Body of pancreas (tissue), 4 donors: ENCODE measurements at regions not wholly inside any gene's neighbourhood (a gene's known extent, or its start where the extent isn't known, plus 50 kb on each side); places are given as distances from the start of the nearest gene placed in this dataset.

Experiments
- POLR2A ChIP-seq, 3 donors: fragments of 450-650 bp; IDR thresholded peaks; one replicate each; pipeline ENCODE4 v1.6.1; 2016; ENCODE audit warnings: antibody characterized with exemption in 3 of 3, mild to moderate bottlenecking in 2 of 3
- TF ChIP-seq, protein P1 (sequence below), 7 experiments: fragments of 450-650 bp in 4 of 7; fragments of 200-600 bp in 3 of 7; sonication (generic) in 3 of 7; IDR thresholded peaks; one replicate each; pipeline ENCODE4 v1.5.1; 2016 to 2019; ENCODE audit warnings: antibody characterized with exemption in 7 of 7

DNA sequence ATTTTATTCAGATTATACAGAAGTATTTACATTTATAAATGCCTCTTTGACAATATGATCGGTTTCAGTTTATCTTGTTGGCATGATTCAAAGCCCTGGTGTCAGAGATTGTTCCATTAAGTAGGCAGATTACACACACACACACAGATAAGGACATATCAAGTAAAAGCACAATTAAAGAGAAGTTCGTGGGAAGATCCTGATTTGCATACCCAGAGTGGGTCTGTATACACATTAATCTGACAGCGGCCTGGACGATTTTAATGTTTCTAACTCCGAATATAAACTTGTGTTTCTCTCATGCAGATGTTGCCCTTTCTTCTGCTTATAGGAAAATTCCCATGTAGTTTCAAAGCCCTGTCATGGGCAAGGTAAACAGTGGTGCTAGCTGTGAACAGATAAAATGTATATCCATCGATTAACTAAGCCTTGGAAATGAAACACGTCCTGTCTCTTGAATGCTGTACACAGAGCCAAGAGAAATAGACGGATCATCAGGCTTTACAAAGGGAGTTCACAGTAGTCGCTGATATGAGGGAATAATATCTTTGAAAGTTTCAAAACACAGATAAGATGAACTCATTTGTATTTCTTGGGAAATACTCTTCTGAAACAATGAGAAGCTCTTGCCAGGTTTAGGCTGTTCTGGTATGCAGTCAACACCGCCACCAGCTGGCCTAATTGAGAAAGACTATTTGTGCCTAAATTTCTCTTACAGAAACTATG lies 108.2 kb upstream of the GMDS start:
- TF ChIP-seq, protein P1, sequence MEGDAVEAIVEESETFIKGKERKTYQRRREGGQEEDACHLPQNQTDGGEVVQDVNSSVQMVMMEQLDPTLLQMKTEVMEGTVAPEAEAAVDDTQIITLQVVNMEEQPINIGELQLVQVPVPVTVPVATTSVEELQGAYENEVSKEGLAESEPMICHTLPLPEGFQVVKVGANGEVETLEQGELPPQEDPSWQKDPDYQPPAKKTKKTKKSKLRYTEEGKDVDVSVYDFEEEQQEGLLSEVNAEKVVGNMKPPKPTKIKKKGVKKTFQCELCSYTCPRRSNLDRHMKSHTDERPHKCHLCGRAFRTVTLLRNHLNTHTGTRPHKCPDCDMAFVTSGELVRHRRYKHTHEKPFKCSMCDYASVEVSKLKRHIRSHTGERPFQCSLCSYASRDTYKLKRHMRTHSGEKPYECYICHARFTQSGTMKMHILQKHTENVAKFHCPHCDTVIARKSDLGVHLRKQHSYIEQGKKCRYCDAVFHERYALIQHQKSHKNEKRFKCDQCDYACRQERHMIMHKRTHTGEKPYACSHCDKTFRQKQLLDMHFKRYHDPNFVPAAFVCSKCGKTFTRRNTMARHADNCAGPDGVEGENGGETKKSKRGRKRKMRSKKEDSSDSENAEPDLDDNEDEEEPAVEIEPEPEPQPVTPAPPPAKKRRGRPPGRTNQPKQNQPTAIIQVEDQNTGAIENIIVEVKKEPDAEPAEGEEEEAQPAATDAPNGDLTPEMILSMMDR (IDR thresholded peaks at IDR 0.05), result peak in 6 of 7 experiments; percentile 55 to 92 (median 84)
- TF ChIP-seq POLR2A (IDR thresholded peaks at IDR 0.05), result no peak
